Endothelial cell of umbilical vein (primary cell): ENCODE measurements at regions not wholly inside any gene's neighbourhood (a gene's known extent, or its start where the extent isn't known, plus 50 kb on each side); places are given as distances from the start of the nearest gene placed in this dataset.
A peak's percentile ranks its signal among the peaks of the same experiment; 100 is the strongest.

Experiments used
- BruUV-seq: library from RNA; stranded (reverse); fragments of 400-500 nt; replicated peaks from 2 replicates; lab custom pipeline; 2021; lab: Mats Ljungman, UMichigan
- CTCF ChIA-PET: fragments of 300-600, 350-600 bp; sonication (Branson Sonifier 250); formaldehyde crosslinking; loops from one replicate; lab custom pipeline; 2021; ENCODE audit warnings: antibody characterized with exemption, inconsistent platforms; lab: Charles Lee
- POLR2A ChIA-PET: fragments of 300-600, 350-600 bp; sonication (Branson Sonifier 250); formaldehyde crosslinking; loops from one replicate; lab custom pipeline; 2021; ENCODE audit warnings: antibody characterized with exemption, inconsistent platforms; lab: Charles Lee
- DNase-seq: peaks from one replicate; pipeline ENCODE4 v3.0.0-alpha.2; 2011; ENCODE audit warnings: low read depth, low spot score
- FAIRE-seq: peaks from 2 replicates; lab custom pipeline; 2011; peaks lifted over from hg19 to GRCh38; lab: Jason Lieb, UNC
- H2AFZ ChIP-seq: 2 replicates; pipeline ENCODE4 v1.6.0; 2012; ENCODE audit warnings: low read depth, low read length, control low read depth, inconsistent platforms
- H3K27ac ChIP-seq: 2 replicates; pipeline ENCODE4 v1.5.1; 2011; ENCODE audit warnings: low read depth, mild to moderate bottlenecking, control low read depth, low read length, moderate library complexity; ENCODE audit not compliant: insufficient read depth
- H3K27me3 ChIP-seq, 2 experiments: 2 replicates each; pipeline versions ENCODE4 v1.6.0 to v1.6.1; 2011; ENCODE audit warnings: low read length in 2 of 2, mixed read lengths in 1 of 2; ENCODE audit not compliant: control insufficient read depth in 2 of 2, insufficient read depth in 2 of 2
- H3K36me3 ChIP-seq, 2 experiments: 2 replicates in 1 of 2; 3 replicates in 1 of 2; pipeline ENCODE4 v1.5.1; 2011; ENCODE audit warnings: low read length in 2 of 2, mild to moderate bottlenecking in 1 of 2, moderate library complexity in 1 of 2; ENCODE audit not compliant: control insufficient read depth in 2 of 2, insufficient read depth in 2 of 2; ENCODE audit errors: extremely low read depth in 1 of 2
- H3K4me1 ChIP-seq: 3 replicates; pipeline ENCODE4 v1.5.1; 2011; ENCODE audit warnings: mild to moderate bottlenecking, low read length; ENCODE audit not compliant: control insufficient read depth, insufficient read depth; ENCODE audit errors: extremely low read depth
- H3K4me2 ChIP-seq: 2 replicates; pipeline ENCODE4 v1.6.1; 2011; ENCODE audit warnings: low read length, control low read depth, mixed read lengths; ENCODE audit not compliant: insufficient read depth
- H3K4me3 ChIP-seq, 3 experiments: fragments of 200-600 bp in 1 of 3; sonication (generic), shearing (Covaris generic) in 1 of 3; replicated peaks in 1 of 3; 2 replicates each; pipeline ENCODE4 v1.5.1; 2011 to 2016; ENCODE audit warnings: control low read depth in 3 of 3, low read length in 3 of 3, mild to moderate bottlenecking in 2 of 3, inconsistent platforms in 1 of 3, low read depth in 1 of 3, moderate library complexity in 1 of 3; ENCODE audit not compliant: insufficient read depth in 1 of 3
- H3K79me2 ChIP-seq: 2 replicates; pipeline ENCODE4 v1.6.0; 2012; ENCODE audit warnings: low read length, inconsistent platforms; ENCODE audit not compliant: control insufficient read depth, insufficient read depth
- H3K9ac ChIP-seq: replicated peaks from 2 replicates; pipeline ENCODE3; 2011; ENCODE audit warnings: low read length, control low read depth; ENCODE audit not compliant: insufficient read depth; ENCODE audit errors: extremely low read depth
- H3K9me1 ChIP-seq: replicated peaks from 3 replicates; pipeline ENCODE4 v1.6.0; 2011; ENCODE audit warnings: mild to moderate bottlenecking, low read length; ENCODE audit not compliant: control insufficient read depth, insufficient read depth; ENCODE audit errors: extremely low read depth
- H3K9me3 ChIP-seq: replicated peaks from 2 replicates; pipeline ENCODE4 v1.5.1; 2012; ENCODE audit warnings: low read length, inconsistent platforms; ENCODE audit not compliant: control insufficient read depth, insufficient read depth
- H4K20me1 ChIP-seq: replicated peaks from 2 replicates; pipeline ENCODE3; 2011; ENCODE audit warnings: mild to moderate bottlenecking, low read length; ENCODE audit not compliant: control insufficient read depth, insufficient read depth; ENCODE audit errors: extremely low read depth
- EZH2 ChIP-seq: IDR thresholded peaks from 2 replicates; pipeline ENCODE4 v1.6.1; 2012; ENCODE audit warnings: borderline replicate concordance, low read depth, mild to moderate bottlenecking, moderate library complexity, low read length, inconsistent platforms; ENCODE audit not compliant: severe bottlenecking
- FOS ChIP-seq: IDR thresholded peaks from 2 replicates; pipeline ENCODE4 v1.6.1; 2011; ENCODE audit warnings: mild to moderate bottlenecking, low read length, moderate library complexity, borderline replicate concordance; ENCODE audit not compliant: insufficient read depth
- GATA2 ChIP-seq: IDR thresholded peaks from 2 replicates; pipeline ENCODE4 v1.7.0; 2011; ENCODE audit warnings: low read depth, mild to moderate bottlenecking, moderate library complexity, mixed read lengths, low read length; ENCODE audit not compliant: insufficient read length, insufficient read depth
- JUN ChIP-seq: IDR thresholded peaks from 2 replicates; pipeline ENCODE4 v1.6.1; 2011; ENCODE audit warnings: borderline replicate concordance, low read depth; ENCODE audit not compliant: insufficient read length, insufficient read depth
- MYC ChIP-seq: IDR thresholded peaks from one replicate; pipeline ENCODE4 v1.6.1; 2011; ENCODE audit warnings: mild to moderate bottlenecking, low read depth, low read length
- POLR2A ChIP-seq: IDR thresholded peaks from 2 replicates; pipeline ENCODE4 v1.6.1; 2012; ENCODE audit warnings: low read depth, mild to moderate bottlenecking, control low read depth, low read length
- POLR2AphosphoS5 ChIP-seq: IDR thresholded peaks from 2 replicates; pipeline ENCODE4 v1.6.1; 2012; ENCODE audit warnings: low read depth, mild to moderate bottlenecking, control low read depth, low read length, moderate library complexity; ENCODE audit not compliant: insufficient read depth
- dilution Hi-C: fragments of 300-500 bp; cut with MboI; formaldehyde crosslinking; loops from one replicate; pipeline ENCODE4 v1.15.0; 2019; ENCODE audit warnings: low sequenced_read_pairs; ENCODE audit not compliant: extremely low pct_ligation_motif_present
- intact Hi-C: fragments of 100-400 bp; cut with micrococcal nuclease; formaldehyde crosslinking; loops from one replicate; pipeline ENCODE4 v1.10.0; 2022
- TF ChIP-seq, protein P1 (sequence below), 2 donors: IDR thresholded peaks; 1 replicate in 1 of 2; 2 replicates in 1 of 2; pipeline ENCODE4 v1.5.1; 2011; ENCODE audit warnings: low read length in 2 of 2, mild to moderate bottlenecking in 2 of 2, moderate library complexity in 2 of 2, control low read depth in 1 of 2, inconsistent platforms in 1 of 2, low read depth in 1 of 2; ENCODE audit not compliant: insufficient read depth in 1 of 2; ENCODE audit errors: extremely low read depth in 1 of 2
- TF ChIP-seq, protein P2 (sequence below): IDR thresholded peaks from 2 replicates; pipeline ENCODE4 v1.6.1; 2011; ENCODE audit not compliant: insufficient read depth, insufficient read length

DNA sequence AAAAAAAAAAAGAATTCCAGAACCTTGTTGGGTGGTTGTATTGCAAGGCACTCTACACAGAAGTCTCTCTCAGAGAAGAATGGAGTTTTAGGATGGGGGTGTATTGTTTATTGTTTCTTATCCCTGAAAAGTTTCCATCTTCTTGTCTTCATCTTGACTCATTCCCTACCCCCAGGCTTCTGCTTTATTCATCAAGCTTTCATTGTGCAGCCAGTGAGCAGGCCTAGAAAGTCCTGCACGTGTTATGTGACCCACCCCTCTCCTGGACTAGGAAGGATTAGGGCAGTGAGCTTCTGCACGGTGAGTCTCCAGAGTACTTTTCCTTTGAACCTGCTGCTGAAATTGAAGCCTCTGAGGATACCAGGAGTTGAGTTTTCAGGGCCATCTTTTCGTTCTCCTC is 150.9 kb upstream of the IL12A start:
- H3K9me3 ChIP-seq: no peaks in the 10 kb centered on the region
- peaks cover 77% of the 10 kb centered on the region for H3K79me2 ChIP-seq
- TF ChIP-seq GATA2 (no peak), JUN (no peak), POLR2AphosphoS5 (no peak), POLR2A (no peak), FOS (no peak), MYC (no peak), EZH2 (no peak)
- TF ChIP-seq, protein P1, sequence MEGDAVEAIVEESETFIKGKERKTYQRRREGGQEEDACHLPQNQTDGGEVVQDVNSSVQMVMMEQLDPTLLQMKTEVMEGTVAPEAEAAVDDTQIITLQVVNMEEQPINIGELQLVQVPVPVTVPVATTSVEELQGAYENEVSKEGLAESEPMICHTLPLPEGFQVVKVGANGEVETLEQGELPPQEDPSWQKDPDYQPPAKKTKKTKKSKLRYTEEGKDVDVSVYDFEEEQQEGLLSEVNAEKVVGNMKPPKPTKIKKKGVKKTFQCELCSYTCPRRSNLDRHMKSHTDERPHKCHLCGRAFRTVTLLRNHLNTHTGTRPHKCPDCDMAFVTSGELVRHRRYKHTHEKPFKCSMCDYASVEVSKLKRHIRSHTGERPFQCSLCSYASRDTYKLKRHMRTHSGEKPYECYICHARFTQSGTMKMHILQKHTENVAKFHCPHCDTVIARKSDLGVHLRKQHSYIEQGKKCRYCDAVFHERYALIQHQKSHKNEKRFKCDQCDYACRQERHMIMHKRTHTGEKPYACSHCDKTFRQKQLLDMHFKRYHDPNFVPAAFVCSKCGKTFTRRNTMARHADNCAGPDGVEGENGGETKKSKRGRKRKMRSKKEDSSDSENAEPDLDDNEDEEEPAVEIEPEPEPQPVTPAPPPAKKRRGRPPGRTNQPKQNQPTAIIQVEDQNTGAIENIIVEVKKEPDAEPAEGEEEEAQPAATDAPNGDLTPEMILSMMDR (IDR thresholded peaks at IDR 0.05; ENCODE audit: extremely low read depth in 1 of 2, insufficient read depth in 1 of 2, low read depth in 1 of 2, low read length in 2 of 2): no peak
- TF ChIP-seq, protein P2, sequence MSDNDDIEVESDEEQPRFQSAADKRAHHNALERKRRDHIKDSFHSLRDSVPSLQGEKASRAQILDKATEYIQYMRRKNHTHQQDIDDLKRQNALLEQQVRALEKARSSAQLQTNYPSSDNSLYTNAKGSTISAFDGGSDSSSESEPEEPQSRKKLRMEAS: no peak
- intact Hi-C loops: loop anchor here (1.0 kb wide), 1 partner anchor 15 kb away; no protein-coding TSS in a partner anchor
- BruUV-seq: no TSS peak
- no peaks in the 10 kb centered on the region for H4K20me1 ChIP-seq
- H3K27ac ChIP-seq: peak overlapping the region; percentile 62
- CTCF ChIA-PET: interaction anchor here (1.6 to 4.0 kb wide), 4 partner anchors 9 to 16 kb away, joined by 5 to 33 read pairs (median 12); no protein-coding TSS in a partner anchor
- POLR2A ChIA-PET: interaction anchor here (2.4 kb wide), 1 partner anchor 16 kb away, joined by 53 read pairs; no protein-coding TSS in a partner anchor
- peaks cover 39% of the 10 kb centered on the region for H3K4me1 ChIP-seq
- DNase-seq: no peak
- no peak overlapping the region for H2AFZ ChIP-seq
- no peaks in the 10 kb centered on the region for H3K9me1 ChIP-seq
- no peak overlapping the region for H3K9ac ChIP-seq
- H3K4me2 ChIP-seq: no peak overlapping the region
- dilution Hi-C loops: no loop called here
- no peaks in the 10 kb centered on the region for H3K27me3 ChIP-seq
- no peak overlapping the region for H3K4me3 ChIP-seq
- no peaks in the 10 kb centered on the region for H3K36me3 ChIP-seq
- FAIRE-seq: no peak
